ENCODE measurements at regions not wholly inside any gene's neighbourhood (a gene's known extent, or its start where the extent isn't known, plus 50 kb on each side); places are given as distances from the start of the nearest gene placed in this dataset.

GRCh38 chr13:57553932-57554331, 77.6 kb upstream of the PCDH17 start:
- Histone ChIP-seq H3K4me3 (no peak overlapping the region), H3K9me1 (ENCODE audit: control insufficient read depth, insufficient read depth, low read length) (no peaks in the 10 kb centered on the region), H3K27me3 (ENCODE audit: control insufficient read depth in 2 of 2, insufficient read depth in 2 of 2, low read length in 2 of 2) (no peaks in the 10 kb centered on the region), H3K9ac (ENCODE audit: insufficient read depth in 1 of 2, low read depth in 2 of 2, low read length in 2 of 2) (no peak overlapping the region), H4K20me1 (replicated peaks; ENCODE audit: control insufficient read depth, insufficient read depth, low read length) (no peaks in the 10 kb centered on the region), H2AFZ (ENCODE audit: low read depth, low read length) (no peak overlapping the region), H3K9me3 (replicated peaks; ENCODE audit: control insufficient read depth, insufficient read depth, low read depth, low read length) (no peaks in the 10 kb centered on the region), H3K4me2 (ENCODE audit: insufficient read depth, low read length) (no peak overlapping the region), H3K36me3 (ENCODE audit: control insufficient read depth, insufficient read depth, low read length) (no peaks in the 10 kb centered on the region), H3K79me2 (ENCODE audit: control insufficient read depth, insufficient read depth, low read length) (no peaks in the 10 kb centered on the region), H3K27ac (ENCODE audit: extremely low read depth, low read depth, low read length) (no peak overlapping the region), H3K4me1 (replicated peaks in 1 of 2; ENCODE audit: control insufficient read depth in 2 of 2, insufficient read depth in 2 of 2, low read length in 2 of 2) (no peaks in the 10 kb centered on the region)
- DNase-seq (ENCODE audit: extremely low read depth in 1 of 4, low spot score in 3 of 4): no peak
- FAIRE-seq: no peak
- intact Hi-C loops (cut with micrococcal nuclease): no loop called here
- CTCF ChIA-PET (ENCODE audit: low intra/inter-chr PET ratio): no interaction called here
- no peak for ATAC-seq
- no peak for TF ChIP-seq ZC3H8 (IDR thresholded peaks at IDR 0.05)
- no peak for TF ChIP-seq FOXK2 (conservative IDR thresholded peaks at IDR 0.05 in 1 of 2, IDR thresholded peaks at IDR 0.05 in 1 of 2; ENCODE audit: low read depth in 2 of 2)
- TF ChIP-seq ZNF253 (CRISPR knock-in tag; conservative IDR thresholded peaks at IDR 0.05): no peak
- TF ChIP-seq ZNF75A (CRISPR knock-in tag; IDR thresholded peaks at IDR 0.05): no peak
- TF ChIP-seq HMBOX1 (IDR thresholded peaks at IDR 0.05): no peak
- no peak for TF ChIP-seq KAT2B (IDR thresholded peaks at IDR 0.05; ENCODE audit: low read depth, low read length)
- no peak for TF ChIP-seq ZNF165 (CRISPR knock-in tag; IDR thresholded peaks at IDR 0.05; ENCODE audit: borderline replicate concordance)
- no peak for TF ChIP-seq BCOR (IDR thresholded peaks at IDR 0.05)
- no TSS peak for BruUV-seq (replicated peaks)
- WGBS (ENCODE audit: insufficient coverage, low coverage, missing lambda C conversion rate): 0% methylated on average over 1 of the region's 1 CpG
- POLR2A ChIA-PET: no interaction called here
- in situ Hi-C loops (cut with MboI): no loop called here

All from K562 (cell line).